Aorta (tissue), 5 donors: ENCODE measurements at regions not wholly inside any gene's neighbourhood (a gene's known extent, or its start where the extent isn't known, plus 50 kb on each side); places are given as distances from the start of the nearest gene placed in this dataset.

Experiments
- ATAC-seq: fragments of 200-7000 bp; cut with Tn5 transposase; one replicate; pipeline ENCODE4 v1.9.1; 2022; ENCODE audit warnings: moderate library complexity; ENCODE audit not compliant: low FRiP score
- DNase-seq, 2 donors: peaks; one replicate each; pipeline ENCODE4 v3.0.0-alpha.2; 2020
- H3K27ac ChIP-seq, 2 donors: one replicate each; pipeline ENCODE4 v1.5.1; 2013; ENCODE audit warnings: low read length in 2 of 2, mild to moderate bottlenecking in 2 of 2, moderate library complexity in 2 of 2, control low read depth in 1 of 2, inconsistent platforms in 1 of 2, low read depth in 1 of 2
- H3K27me3 ChIP-seq, 2 donors: one replicate each; pipeline ENCODE4 v1.6.1; 2013; ENCODE audit warnings: control low read depth in 1 of 2, low read length in 1 of 2, mild to moderate bottlenecking in 1 of 2, moderate library complexity in 1 of 2; ENCODE audit not compliant: insufficient read depth in 2 of 2, control insufficient read depth in 1 of 2
- H3K36me3 ChIP-seq, 2 donors: one replicate each; pipeline ENCODE4 v1.6.1; 2013; ENCODE audit warnings: control low read depth in 1 of 2, low read length in 1 of 2, mild to moderate bottlenecking in 1 of 2; ENCODE audit not compliant: insufficient read depth in 2 of 2, control insufficient read depth in 1 of 2
- H3K4me1 ChIP-seq, 2 donors: one replicate each; pipeline ENCODE4 v1.6.1; 2013; ENCODE audit warnings: low read length in 2 of 2, control low read depth in 1 of 2, mild to moderate bottlenecking in 1 of 2, moderate library complexity in 1 of 2; ENCODE audit not compliant: insufficient read depth in 2 of 2, control insufficient read depth in 1 of 2
- H3K4me3 ChIP-seq, 2 donors: one replicate each; pipeline ENCODE4 v1.5.1; 2013; ENCODE audit warnings: low read length in 2 of 2, control low read depth in 1 of 2, mild to moderate bottlenecking in 1 of 2
- H3K9me3 ChIP-seq: one replicate; pipeline ENCODE4 v1.6.1; 2013; ENCODE audit warnings: mild to moderate bottlenecking, low read length; ENCODE audit not compliant: control insufficient read depth
- WGBS, 2 donors: extraction: QIAGEN DNeasy Blood & Tissue Kit; methylation state at CpG; one replicate each; pipeline ENCODE4 v1.1.7; 2013; 5-methylcytosine and 5-hydroxymethylcytosine counted together
- intact Hi-C, 2 donors: fragments of 100-400 bp; cut with DNase I; formaldehyde crosslinking; loops; one replicate each; pipeline versions ENCODE4 v1.14.2 to v1.15.0; 2022
- donor health status: healthy with polysubstance abuse.
- donor health status: Bipolar disorder and iron deficiency.
- donor health status: DM: no; HTN: no; CAD: no.
- donor health status: DM: no; HTN: no; CAD: no.
- donor health status: DM: yes; HTN: yes; CAD: no.

DNA sequence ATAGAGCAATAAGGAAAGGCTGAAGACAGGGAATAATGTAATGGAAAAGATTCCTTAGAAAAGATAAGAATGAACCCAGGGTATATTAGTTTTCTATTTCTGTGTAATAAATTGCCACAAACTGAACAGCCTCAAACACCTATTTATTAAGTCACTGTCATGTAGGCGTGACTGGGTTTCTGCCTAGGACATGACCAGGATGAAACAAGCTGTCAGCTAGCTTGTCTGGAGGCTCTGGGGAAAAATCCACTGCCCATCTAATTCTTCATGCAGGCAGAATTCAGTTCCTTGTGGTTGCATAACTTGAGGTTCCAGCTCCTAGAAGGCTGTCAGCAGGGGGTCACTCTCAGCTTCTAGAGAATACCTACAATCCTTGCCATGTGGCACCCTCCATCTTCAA is 277.7 kb downstream of the TMA16 start:
- Histone ChIP-seq H3K9me3 (no peaks in the 10 kb centered on the region), H3K4me3 (no peak overlapping the region), H3K27ac (no peak overlapping the region), H3K36me3 (no peaks in the 10 kb centered on the region), H3K27me3 (no peaks in the 10 kb centered on the region), H3K4me1 (no peaks in the 10 kb centered on the region)
- ATAC-seq = no peak
- DNase-seq = no peak
- intact Hi-C loops = no loop called here
- 81 to 96% methylated on average over 1 of the region's 1 CpG for WGBS, 2 donors

DNA sequence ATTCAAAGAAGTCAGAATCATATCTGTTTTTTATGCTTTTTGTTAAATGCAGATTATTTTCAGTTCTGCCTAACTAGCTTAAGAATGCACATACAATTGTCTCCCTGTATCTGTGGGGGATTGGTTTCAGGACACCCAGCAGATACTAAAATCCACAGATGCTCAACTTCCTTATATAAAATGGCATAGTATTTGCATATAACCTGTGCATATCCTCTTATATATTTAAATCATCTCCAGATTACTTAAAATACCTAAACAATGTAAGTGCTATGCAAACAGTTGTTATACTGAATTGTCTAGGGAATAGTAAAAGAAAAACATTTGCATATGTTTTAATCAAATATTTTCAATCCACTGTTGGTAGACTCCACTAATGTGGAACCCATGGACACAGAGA is 279.4 kb downstream of the TMA16 start:
- ATAC-seq (no peak), DNase-seq (no peak)
- Histone ChIP-seq H3K4me1 (no peaks in the 10 kb centered on the region), H3K27me3 (no peaks in the 10 kb centered on the region), H3K36me3 (no peaks in the 10 kb centered on the region), H3K4me3 (no peak overlapping the region), H3K9me3 (no peaks in the 10 kb centered on the region), H3K27ac (no peak overlapping the region)
- intact Hi-C loops = no loop called here

DNA sequence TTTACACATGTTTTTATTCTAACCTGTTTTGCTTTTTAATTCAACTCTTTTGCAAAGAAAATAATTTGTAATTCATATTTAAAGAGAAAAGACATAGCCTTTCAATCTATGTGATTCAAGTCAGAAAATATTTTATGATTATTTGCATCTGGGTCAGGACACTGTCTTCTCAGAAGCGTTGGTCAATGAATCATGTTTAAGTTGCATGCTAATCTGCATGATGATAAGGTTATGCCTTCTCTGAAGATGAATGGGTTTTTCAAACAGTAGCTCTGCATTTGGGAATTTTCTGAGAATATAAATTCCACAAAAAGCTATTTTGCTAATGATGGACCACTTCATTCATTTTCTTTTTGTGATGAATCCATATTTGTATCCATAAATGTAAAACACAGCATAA is 282.5 kb downstream of the TMA16 start:
- WGBS, 2 donors = 0 to 22% methylated on average over 1 of the region's 1 CpG
- Histone ChIP-seq H3K27me3 (no peaks in the 10 kb centered on the region), H3K9me3 (no peaks in the 10 kb centered on the region), H3K4me1 (no peaks in the 10 kb centered on the region), H3K36me3 (no peaks in the 10 kb centered on the region), H3K4me3 (no peak overlapping the region), H3K27ac (no peak overlapping the region)
- ATAC-seq (no peak), DNase-seq (no peak)
- intact Hi-C loops = no loop called here

DNA sequence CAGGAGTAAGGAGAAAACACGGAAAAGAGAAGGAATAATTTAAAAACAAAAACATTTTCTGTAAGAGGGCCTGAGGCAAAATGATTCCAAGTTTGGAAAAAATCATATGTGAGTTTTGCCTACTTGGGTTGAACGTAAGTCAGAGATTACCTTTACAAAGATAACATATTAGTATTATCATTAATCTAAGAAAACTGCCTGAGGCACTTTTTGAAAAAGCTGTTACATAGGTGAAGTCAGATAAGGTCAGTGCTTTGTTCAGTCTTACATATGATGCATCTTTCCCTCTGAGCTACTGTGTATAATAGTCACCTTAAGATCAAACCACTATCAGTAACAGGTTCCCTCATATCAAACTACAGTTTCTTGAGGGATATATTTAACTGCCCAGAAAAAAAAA is 287.2 kb downstream of the TMA16 start:
- WGBS, 2 donors = 66 to 82% methylated on average over 2 of the region's 2 CpGs
- no peak overlapping the region for H3K27ac ChIP-seq
- intact Hi-C loops = no loop called here

DNA sequence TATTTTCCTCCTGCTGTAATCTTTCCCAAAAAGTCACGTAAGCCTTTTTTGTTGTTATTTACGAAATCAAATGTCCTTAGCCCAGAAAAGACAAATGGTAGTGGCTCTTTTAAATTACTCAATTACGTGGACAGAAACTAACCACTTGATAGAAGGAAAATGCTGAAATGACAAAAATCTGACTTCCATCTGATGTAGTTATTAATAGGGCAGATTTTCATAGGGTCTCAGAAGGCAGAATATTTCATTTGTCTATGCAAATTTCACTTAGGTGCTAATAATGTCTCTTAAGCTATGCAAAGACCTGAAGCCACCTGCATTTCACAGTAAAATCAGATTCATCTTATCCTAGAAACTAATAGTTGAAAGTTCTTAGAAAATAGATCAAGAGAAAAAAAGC is 295.7 kb downstream of the TMA16 start:
- DNase-seq (no peak), ATAC-seq (no peak)
- 83 to 90% methylated on average over 3 of the region's 3 CpGs for WGBS, 2 donors
- Histone ChIP-seq H3K27me3 (no peaks in the 10 kb centered on the region), H3K4me3 (no peak overlapping the region), H3K9me3 (no peaks in the 10 kb centered on the region), H3K4me1 (no peaks in the 10 kb centered on the region), H3K27ac (no peak overlapping the region), H3K36me3 (no peaks in the 10 kb centered on the region)
- intact Hi-C loops = no loop called here

More for the DNA sequence above, 287.2 kb downstream of the TMA16 start:
- Histone ChIP-seq H3K4me3 (no peak overlapping the region), H3K27me3 (no peaks in the 10 kb centered on the region), H3K9me3 (no peaks in the 10 kb centered on the region), H3K4me1 (no peaks in the 10 kb centered on the region), H3K36me3 (no peaks in the 10 kb centered on the region)
- no peak for DNase-seq
- ATAC-seq = no peak

DNA sequence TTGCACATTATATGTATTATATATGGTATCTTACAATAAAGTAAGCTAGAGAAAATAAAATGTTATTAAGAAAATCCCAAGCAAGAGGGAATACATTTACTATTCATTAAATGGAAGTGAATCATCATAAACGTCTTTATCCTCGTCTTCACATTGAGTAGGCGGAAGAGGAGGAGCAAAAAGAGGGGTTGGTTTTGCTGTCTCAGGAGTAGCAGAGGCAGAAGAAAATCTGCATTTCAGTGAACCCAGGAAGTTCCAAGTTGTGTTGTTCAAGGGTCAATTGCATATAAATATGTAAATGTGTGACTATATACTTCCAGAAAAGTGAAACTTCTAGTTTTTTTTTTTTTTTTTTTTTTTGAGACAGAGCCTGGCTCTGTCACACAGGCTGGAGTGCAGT is 301.4 kb downstream of the TMA16 start:
- WGBS, 2 donors = 85 to 94% methylated on average over 3 of the region's 3 CpGs
- H3K4me3 ChIP-seq = no peak overlapping the region
- no peaks in the 10 kb centered on the region for H3K9me3 ChIP-seq
- no peaks in the 10 kb centered on the region for H3K4me1 ChIP-seq
- no peak overlapping the region for H3K27ac ChIP-seq
- no peaks in the 10 kb centered on the region for H3K27me3 ChIP-seq
- no peaks in the 10 kb centered on the region for H3K36me3 ChIP-seq
- DNase-seq (no peak), ATAC-seq (no peak)
- intact Hi-C loops = no loop called here

DNA sequence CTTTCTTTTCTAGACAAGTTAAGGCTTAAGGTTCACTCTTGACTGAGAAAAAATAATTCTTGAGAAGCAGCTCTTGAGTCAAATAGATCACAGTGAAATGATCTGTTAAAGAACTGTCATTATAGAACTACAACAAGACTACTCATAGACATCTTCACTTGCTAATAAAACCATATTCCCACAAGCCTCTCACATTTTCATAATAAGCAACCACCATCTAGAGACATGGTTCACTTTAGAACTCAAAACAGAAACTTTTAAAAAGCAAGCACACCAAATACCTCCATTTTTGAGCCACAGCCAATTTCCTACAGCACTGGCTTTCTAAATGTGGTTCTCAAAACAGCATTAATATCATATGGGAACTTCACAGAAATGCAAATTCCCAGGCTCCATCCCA is 309.5 kb downstream of the TMA16 start:
- H3K27me3 ChIP-seq = no peaks in the 10 kb centered on the region
- H3K36me3 ChIP-seq = no peaks in the 10 kb centered on the region
- no peaks in the 10 kb centered on the region for H3K4me1 ChIP-seq
- DNase-seq = no peak
- no peak overlapping the region for H3K27ac ChIP-seq
- H3K9me3 ChIP-seq = no peaks in the 10 kb centered on the region
- H3K4me3 ChIP-seq = no peak overlapping the region
- no peak for ATAC-seq
- intact Hi-C loops = no loop called here

DNA sequence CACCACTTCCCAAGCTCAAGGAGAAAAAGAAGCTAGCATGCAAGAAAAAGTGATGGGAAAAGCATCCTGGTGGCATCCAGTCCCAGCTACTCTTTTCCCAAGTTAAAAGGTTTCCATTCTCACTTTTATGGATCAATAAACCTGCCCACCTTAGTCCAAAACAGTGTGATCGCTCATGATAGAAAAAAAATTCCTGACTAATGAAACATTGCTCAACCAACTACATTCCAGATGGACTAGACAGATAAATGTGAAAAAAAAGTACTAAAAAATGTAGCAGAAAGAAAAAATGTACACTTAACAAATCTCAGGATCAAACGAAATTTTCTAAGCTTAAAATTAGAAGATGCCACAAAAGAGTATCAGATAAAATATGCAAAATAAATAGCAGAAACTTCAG is 312.2 kb downstream of the TMA16 start:
- H3K4me3 ChIP-seq = no peak overlapping the region
- 49 to 68% methylated on average over 2 of the region's 2 CpGs for WGBS, 2 donors
- H3K27me3 ChIP-seq = no peaks in the 10 kb centered on the region
- no peaks in the 10 kb centered on the region for H3K36me3 ChIP-seq
- intact Hi-C loops = no loop called here
- ATAC-seq (no peak), DNase-seq (no peak)
- no peaks in the 10 kb centered on the region for H3K4me1 ChIP-seq
- H3K9me3 ChIP-seq = no peaks in the 10 kb centered on the region
- no peak overlapping the region for H3K27ac ChIP-seq

DNA sequence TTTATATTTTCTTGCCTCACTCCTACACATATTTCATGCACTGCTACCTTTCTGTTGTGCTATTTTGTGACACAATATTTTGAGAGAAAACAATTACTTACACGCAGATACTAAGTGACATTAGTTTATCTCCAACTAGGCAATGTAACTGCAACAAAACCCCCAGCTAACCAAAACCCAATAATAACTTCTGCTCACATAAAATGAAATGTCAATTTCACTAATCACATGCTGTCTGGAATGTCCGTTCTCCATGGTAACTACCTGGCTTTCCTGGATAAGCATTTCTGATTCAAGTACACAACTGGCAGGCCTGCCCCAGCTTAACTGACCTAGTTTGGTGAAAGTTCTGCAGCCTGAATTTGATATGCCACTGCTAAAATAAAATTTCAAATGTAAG is 313.5 kb downstream of the TMA16 start:
- 45 to 62% methylated on average over 2 of the region's 2 CpGs for WGBS, 2 donors
- ATAC-seq = no peak
- DNase-seq = no peak
- H3K36me3 ChIP-seq = no peaks in the 10 kb centered on the region
- H3K4me1 ChIP-seq = no peaks in the 10 kb centered on the region
- H3K27me3 ChIP-seq = no peaks in the 10 kb centered on the region
- intact Hi-C loops = no loop called here
- H3K4me3 ChIP-seq = no peak overlapping the region
- H3K9me3 ChIP-seq = no peaks in the 10 kb centered on the region
- no peak overlapping the region for H3K27ac ChIP-seq

DNA sequence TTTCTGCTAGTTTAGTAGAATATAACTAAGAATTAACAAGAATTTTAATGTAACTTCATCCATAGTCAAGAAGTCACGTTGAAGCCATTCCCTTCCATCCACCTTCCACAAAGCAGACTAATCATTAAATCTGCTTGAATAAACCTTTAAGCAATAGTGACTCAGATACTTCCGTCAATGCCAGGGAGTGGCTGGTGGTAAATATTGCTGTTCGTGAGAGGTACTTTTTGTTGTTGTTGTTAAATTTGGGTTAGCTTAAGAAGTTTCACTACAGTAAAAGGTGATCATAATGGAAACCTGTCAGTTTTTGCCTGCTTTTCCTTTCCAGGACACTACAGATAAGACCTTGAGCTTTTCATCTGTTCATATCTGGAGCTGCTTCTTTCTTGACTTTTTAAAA is 316.3 kb downstream of the TMA16 start:
- H3K36me3 ChIP-seq = no peaks in the 10 kb centered on the region
- intact Hi-C loops = no loop called here
- no peaks in the 10 kb centered on the region for H3K4me1 ChIP-seq
- no peak overlapping the region for H3K27ac ChIP-seq
- no peak for ATAC-seq
- no peaks in the 10 kb centered on the region for H3K27me3 ChIP-seq
- DNase-seq = no peak
- no peaks in the 10 kb centered on the region for H3K9me3 ChIP-seq
- WGBS, 2 donors = 76 to 78% methylated on average over 3 of the region's 3 CpGs
- H3K4me3 ChIP-seq = no peak overlapping the region
